ENCODE measurements at regions not wholly inside any gene's neighbourhood (a gene's known extent, or its start where the extent isn't known, plus 50 kb on each side); places are given as distances from the start of the nearest gene placed in this dataset.

- TF ChIP-seq ELF4 (IDR thresholded peaks at IDR 0.05) (no peak), SUZ12 (IDR thresholded peaks at IDR 0.05) (no peak), ARNT (IDR thresholded peaks at IDR 0.05) (no peak), L3MBTL2 (conservative IDR thresholded peaks at IDR 0.05) (no peak), HDGF (IDR thresholded peaks at IDR 0.05; ENCODE audit: borderline replicate concordance) (no peak), BHLHE40 (IDR thresholded peaks at IDR 0.05; ENCODE audit: borderline replicate concordance) (no peak), ZNF384 (IDR thresholded peaks at IDR 0.05) (no peak), TARDBP (IDR thresholded peaks at IDR 0.05) (no peak), FOXM1 (IDR thresholded peaks at IDR 0.05; ENCODE audit: borderline replicate concordance) (no peak), LEF1 (IDR thresholded peaks at IDR 0.05; ENCODE audit: borderline replicate concordance) (no peak), SP1 (IDR thresholded peaks at IDR 0.05) (no peak)
- TF ChIP-seq, protein P1, sequence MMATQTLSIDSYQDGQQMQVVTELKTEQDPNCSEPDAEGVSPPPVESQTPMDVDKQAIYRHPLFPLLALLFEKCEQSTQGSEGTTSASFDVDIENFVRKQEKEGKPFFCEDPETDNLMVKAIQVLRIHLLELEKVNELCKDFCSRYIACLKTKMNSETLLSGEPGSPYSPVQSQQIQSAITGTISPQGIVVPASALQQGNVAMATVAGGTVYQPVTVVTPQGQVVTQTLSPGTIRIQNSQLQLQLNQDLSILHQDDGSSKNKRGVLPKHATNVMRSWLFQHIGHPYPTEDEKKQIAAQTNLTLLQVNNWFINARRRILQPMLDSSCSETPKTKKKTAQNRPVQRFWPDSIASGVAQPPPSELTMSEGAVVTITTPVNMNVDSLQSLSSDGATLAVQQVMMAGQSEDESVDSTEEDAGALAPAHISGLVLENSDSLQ (IDR thresholded peaks at IDR 0.05) = no peak
These were observed 435.9 kb downstream of the TMEM232 start for GRCh38 chr5:110290542-110290941.

All from HEK293T (cell line).